Choroid plexus epithelial cell (primary cell): ENCODE measurements at regions not wholly inside any gene's neighbourhood (a gene's known extent, or its start where the extent isn't known, plus 50 kb on each side); places are given as distances from the start of the nearest gene placed in this dataset.
"Not testable (repeated sequence)": the region's sequence is repeated elsewhere in the genome, so short reads cannot be mapped to it uniquely, and the experiment has no call there.

Experiments
- DNase-seq: peaks from one replicate; pipeline ENCODE4 v3.0.0-alpha.2; 2010; ENCODE audit warnings: low read depth
- H3K4me3 ChIP-seq: 2 replicates; pipeline ENCODE4 v1.5.1; 2011; ENCODE audit warnings: low read depth, mild to moderate bottlenecking, control low read depth, low read length, moderate library complexity
- CTCF ChIP-seq: conservative IDR thresholded peaks from 2 replicates; pipeline ENCODE4 v1.5.1; 2011; ENCODE audit warnings: low read depth, mild to moderate bottlenecking, control low read depth, inconsistent platforms, low read length, moderate library complexity

DNA sequence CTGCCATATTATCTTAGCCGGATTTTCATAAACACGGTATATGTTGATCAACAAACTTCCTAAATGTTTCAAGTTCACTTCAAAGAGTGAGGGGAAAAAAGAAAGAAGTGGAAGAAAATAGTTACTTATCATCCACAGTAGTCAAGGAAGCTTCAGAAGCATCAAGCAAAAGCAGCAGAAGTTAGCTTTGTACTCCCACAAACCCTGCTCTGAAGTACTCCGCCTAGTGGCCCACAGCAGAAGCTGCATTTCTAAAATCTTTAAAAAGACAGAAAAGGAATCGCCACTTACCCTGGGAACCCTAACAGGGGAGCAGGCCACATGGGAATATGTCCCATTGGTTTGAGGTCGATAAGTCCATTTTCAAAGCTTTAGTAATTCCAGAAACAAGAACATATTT is 158.1 kb downstream of the FOXD4L6 start:
- TF ChIP-seq CTCF: peak; percentile 27
- DNase-seq, H3K4me3 ChIP-seq: not testable (repeated sequence)

- TF ChIP-seq CTCF: peak; percentile 1
- not testable (repeated sequence) for H3K4me3 ChIP-seq, DNase-seq
Measured at GRCh38 chr9:40962461-40962860, 166.0 kb downstream of the FOXD4L6 start.

- DNase-seq: peak; percentile 91
- peak; percentile 46 for TF ChIP-seq CTCF
- not testable (repeated sequence) for H3K4me3 ChIP-seq
Measured at GRCh38 chr9:40951876-40952494, 176.5 kb downstream of the FOXD4L6 start.

DNA sequence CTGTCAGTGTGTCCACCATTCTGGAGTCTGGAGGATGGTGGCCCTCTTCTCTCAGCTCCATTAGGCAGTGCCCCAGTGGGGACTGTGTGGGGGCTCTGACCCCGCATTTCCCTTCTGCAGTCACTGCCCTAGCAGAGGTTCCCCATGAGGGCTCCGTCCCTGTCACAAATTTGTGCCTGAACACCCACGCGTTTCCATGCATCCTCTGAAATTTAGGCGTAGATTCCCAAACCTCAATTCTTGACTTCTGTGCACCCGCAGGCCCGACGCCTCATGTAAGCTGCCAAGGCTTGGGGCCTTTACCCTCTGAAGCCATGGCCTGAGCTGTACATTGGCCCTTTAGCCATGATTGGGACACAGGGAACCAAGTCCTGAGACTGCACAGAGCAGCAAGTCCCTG is 182.3 kb downstream of the FOXD4L6 start:
- DNase-seq, H3K4me3 ChIP-seq: not testable (repeated sequence)

DNA sequence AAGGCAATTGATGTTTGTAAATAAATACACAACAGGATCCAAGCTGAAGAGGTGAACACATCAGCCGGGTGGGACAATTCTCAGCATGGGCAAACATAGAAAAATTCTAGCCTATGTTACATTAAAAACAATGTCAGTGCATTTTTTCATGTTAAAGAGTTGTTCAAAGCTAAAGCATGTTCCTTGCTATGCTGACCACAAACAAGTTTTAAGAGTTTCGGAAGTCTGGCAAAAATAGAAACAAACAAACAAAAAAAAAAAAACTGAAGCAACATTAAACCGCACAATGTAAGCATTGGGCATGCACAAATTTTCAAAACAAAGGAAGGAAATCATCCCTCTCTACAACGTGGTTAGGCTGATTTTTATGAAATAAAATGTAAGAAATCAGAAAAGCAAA is 185.8 kb downstream of the FOXD4L6 start:
- H3K4me3 ChIP-seq, DNase-seq: not testable (repeated sequence)

GRCh38 chr9:40939888-40940209 is 188.6 kb downstream of the FOXD4L6 start:
- not testable (repeated sequence) for DNase-seq, H3K4me3 ChIP-seq

DNA sequence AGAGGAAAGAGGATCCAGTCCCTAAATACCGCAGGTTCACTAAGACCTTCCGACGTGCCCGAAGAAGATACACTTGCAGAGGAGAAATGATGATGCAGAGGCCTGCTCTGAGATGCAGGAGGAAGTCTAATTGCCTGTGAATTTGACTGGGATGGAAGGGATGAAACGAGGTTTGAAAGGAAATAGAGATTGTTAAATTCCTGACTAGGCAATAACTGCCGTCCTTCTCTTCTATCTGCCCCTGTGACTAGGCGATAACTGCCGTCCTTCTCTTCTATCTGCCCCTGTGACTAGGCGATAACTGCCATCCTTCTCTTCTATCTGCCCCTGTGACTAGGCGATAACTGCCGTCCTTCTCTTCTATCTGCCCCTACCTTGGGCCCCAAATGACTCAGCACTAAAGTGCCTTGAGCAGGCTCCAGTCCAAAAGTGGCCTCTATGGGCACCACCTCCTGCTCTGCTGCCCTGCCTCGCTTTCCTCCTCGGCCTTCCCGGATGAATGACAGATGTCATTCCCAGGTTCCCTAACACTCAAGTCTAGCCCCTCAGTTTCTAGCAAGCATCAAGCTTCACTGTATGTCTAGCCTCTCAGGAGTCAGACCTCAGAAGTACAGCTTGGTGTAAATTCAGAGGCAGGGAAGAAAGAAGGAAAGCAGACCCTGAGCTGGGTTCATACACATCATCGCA is 189.1 kb downstream of the FOXD4L6 start:
- DNase-seq, H3K4me3 ChIP-seq: not testable (repeated sequence)

DNA sequence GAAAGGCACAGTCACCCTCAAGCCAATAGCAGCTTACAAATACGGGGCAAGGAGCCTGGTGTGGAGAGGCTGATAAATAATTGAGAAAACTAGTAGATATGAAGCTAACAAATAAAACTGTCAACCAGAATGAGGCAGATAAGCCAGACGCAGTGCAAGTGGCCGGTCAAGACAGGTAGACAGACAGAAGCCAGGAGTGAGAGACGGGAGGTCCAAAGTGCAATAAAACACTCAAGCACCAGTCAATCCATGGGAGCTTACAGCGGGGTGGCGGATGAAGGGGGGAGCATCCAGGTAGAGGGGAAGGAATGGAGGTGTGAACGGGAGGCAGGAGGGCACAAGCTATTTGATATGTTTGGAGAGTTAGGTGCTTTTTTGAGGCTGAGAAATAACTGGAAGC is 193.1 kb downstream of the FOXD4L6 start:
- no peak overlapping the region for H3K4me3 ChIP-seq
- no peak for DNase-seq
- no peak for TF ChIP-seq CTCF

- not testable (repeated sequence) for H3K4me3 ChIP-seq, DNase-seq
Measured at GRCh38 chr9:40934480-40934879, 194.0 kb downstream of the FOXD4L6 start.

DNA sequence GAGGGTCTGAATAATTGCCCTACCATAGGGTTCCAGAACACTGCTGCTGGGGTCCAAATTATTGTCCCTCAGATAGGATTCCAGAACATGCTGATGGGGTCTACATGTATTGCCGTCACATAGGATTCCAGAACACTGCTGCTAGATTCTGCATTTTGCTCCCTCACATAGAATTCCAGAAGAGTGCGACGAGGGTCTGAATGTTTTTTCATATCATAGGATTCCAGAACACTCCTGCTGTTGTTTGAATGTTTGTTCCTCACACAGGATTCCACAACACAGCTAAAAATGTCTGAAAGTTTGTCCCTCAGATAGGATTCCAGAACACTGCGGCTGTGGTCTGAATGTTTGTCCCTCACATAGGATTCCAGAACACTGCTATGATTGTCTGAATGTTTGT is 198.1 kb downstream of the FOXD4L6 start:
- DNase-seq, H3K4me3 ChIP-seq: not testable (repeated sequence)

DNA sequence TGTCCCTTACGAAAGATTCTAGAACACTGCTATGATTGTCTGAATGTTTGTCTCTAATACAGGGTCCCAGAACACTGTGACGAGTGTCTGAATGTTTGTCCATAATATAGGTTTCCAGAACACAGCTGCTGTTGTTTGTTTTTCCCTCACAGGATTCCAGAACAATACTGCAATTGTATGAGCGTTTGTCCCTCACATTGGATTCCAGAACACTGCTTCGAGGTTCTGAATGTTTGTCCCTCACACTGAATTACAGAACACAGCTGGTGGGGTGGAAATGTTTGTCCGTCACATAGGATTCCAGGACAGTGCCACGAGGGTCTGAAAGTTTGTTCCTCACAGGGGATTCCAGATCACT is 199.0 kb downstream of the FOXD4L6 start:
- DNase-seq, H3K4me3 ChIP-seq: not testable (repeated sequence)
